HUES64 (cell line): ENCODE measurements at regions not wholly inside any gene's neighbourhood (a gene's known extent, or its start where the extent isn't known, plus 50 kb on each side); places are given as distances from the start of the nearest gene placed in this dataset.

Experiments used
- H3K27ac ChIP-seq: 2 replicates; pipeline ENCODE4 v1.7.0; 2013; ENCODE audit warnings: low read depth, low read length, inconsistent platforms
- H3K27me3 ChIP-seq: 2 replicates; pipeline ENCODE4 v1.6.1; 2013; ENCODE audit warnings: mild to moderate bottlenecking, low read length; ENCODE audit not compliant: insufficient read depth
- H3K36me3 ChIP-seq: 2 replicates; pipeline ENCODE4 v1.6.1; 2013; ENCODE audit warnings: mild to moderate bottlenecking, low read length; ENCODE audit not compliant: insufficient read depth
- H3K4me1 ChIP-seq: 2 replicates; pipeline ENCODE4 v1.6.1; 2013; ENCODE audit warnings: mild to moderate bottlenecking, low read length, moderate library complexity; ENCODE audit not compliant: insufficient read depth
- H3K4me3 ChIP-seq: 2 replicates; pipeline ENCODE4 v1.5.1; 2013; ENCODE audit warnings: mild to moderate bottlenecking, low read length, moderate library complexity
- H3K9ac ChIP-seq: 2 replicates; pipeline ENCODE4 v1.6.1; 2013; ENCODE audit warnings: mild to moderate bottlenecking, low read depth, low read length
- H3K9me3 ChIP-seq: 2 replicates; pipeline ENCODE4 v1.6.1; 2013; ENCODE audit warnings: low read depth, low read length; ENCODE audit not compliant: insufficient read depth
- WGBS: fragments of 150-250, 120-280 bp; methylation state at CpG from one replicate; pipeline ENCODE4 v1.1.7; 2013; ENCODE audit warnings: missing lambda C conversion rate; 5-methylcytosine and 5-hydroxymethylcytosine counted together

GRCh38 chr7:94250124-94250523 is 144.6 kb upstream of the COL1A2 start:
- Histone ChIP-seq H3K4me1 (no peaks in the 10 kb centered on the region), H3K9ac (no peak overlapping the region)
- WGBS = 87% methylated on average over 2 of the region's 2 CpGs

GRCh38 chr7:94250987-94251386 is 143.7 kb upstream of the COL1A2 start:
- 94% methylated on average over 1 of the region's 1 CpG for WGBS

More at GRCh38 chr7:94250124-94250523, 144.6 kb upstream of the COL1A2 start:
- H3K9me3 ChIP-seq = no peaks in the 10 kb centered on the region
- no peak overlapping the region for H3K27ac ChIP-seq
- no peaks in the 10 kb centered on the region for H3K27me3 ChIP-seq
- no peak overlapping the region for H3K4me3 ChIP-seq
- no peaks in the 10 kb centered on the region for H3K36me3 ChIP-seq

GRCh38 chr7:94252124-94252523 is 142.6 kb upstream of the COL1A2 start:
- H3K27ac ChIP-seq = no peak overlapping the region
- no peak overlapping the region for H3K4me3 ChIP-seq
- no peaks in the 10 kb centered on the region for H3K27me3 ChIP-seq
- H3K4me1 ChIP-seq = no peaks in the 10 kb centered on the region
- WGBS = 91% methylated on average over 1 of the region's 1 CpG
- H3K36me3 ChIP-seq = no peaks in the 10 kb centered on the region
- no peaks in the 10 kb centered on the region for H3K9me3 ChIP-seq
- no peak overlapping the region for H3K9ac ChIP-seq

More at GRCh38 chr7:94250987-94251386, 143.7 kb upstream of the COL1A2 start:
- Histone ChIP-seq H3K4me3 (no peak overlapping the region), H3K9ac (no peak overlapping the region), H3K27me3 (no peaks in the 10 kb centered on the region), H3K9me3 (no peaks in the 10 kb centered on the region), H3K36me3 (no peaks in the 10 kb centered on the region), H3K4me1 (no peaks in the 10 kb centered on the region), H3K27ac (no peak overlapping the region)

DNA sequence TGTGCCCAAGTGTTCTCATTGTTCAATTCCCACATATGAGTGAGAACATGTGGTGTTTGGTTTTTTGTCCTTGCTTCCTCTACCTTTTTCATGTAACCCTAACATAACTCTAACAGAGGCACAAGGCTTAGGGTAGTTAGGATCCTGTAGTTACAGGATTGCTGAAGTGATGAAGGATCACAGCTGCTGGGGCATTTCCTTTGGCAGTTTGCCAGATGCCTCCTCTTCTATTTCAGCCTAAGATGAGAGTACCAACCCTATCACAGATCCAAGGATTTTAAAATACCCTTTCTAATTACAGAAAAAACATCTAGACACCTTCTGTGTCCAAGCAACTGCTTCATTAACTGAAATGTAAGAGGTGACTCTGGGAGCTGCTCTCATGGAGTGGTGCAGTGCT is 141.7 kb upstream of the COL1A2 start:
- Histone ChIP-seq H3K27ac (no peak overlapping the region), H3K9me3 (no peaks in the 10 kb centered on the region), H3K9ac (no peak overlapping the region), H3K4me3 (no peak overlapping the region), H3K36me3 (no peaks in the 10 kb centered on the region), H3K27me3 (no peaks in the 10 kb centered on the region), H3K4me1 (0 out of 2 replicates have a peak, but pooled peaks cover 1% of the 10 kb centered on the region)

DNA sequence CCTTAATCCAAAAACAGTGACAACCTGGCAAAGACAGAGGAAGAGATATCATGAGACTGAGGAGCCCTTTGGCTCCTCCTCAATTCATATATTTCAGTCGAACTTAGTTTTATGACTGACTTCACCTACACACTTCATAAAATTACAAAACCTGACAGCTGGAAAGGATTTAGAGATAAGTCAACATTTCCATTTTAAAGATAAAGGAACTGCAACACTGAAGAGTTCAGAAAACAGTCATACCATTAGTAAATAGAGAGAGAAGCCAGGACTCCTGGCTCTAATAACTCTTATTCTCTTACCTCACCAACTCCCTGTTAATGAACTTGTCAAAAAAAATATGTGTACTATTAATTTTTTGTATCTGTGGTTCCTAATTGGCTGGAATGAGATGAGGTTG is 141.0 kb upstream of the COL1A2 start:
- H3K27ac ChIP-seq = no peak overlapping the region
- peaks cover 8% of the 10 kb centered on the region; the same call in 1 of the 2 replicates for H3K4me1 ChIP-seq
- no peaks in the 10 kb centered on the region for H3K9me3 ChIP-seq
- no peak overlapping the region for H3K9ac ChIP-seq
- no peak overlapping the region for H3K4me3 ChIP-seq
- no peaks in the 10 kb centered on the region for H3K36me3 ChIP-seq
- no peaks in the 10 kb centered on the region for H3K27me3 ChIP-seq
- 100% methylated on average over 1 of the region's 1 CpG for WGBS

GRCh38 chr7:94258418-94259300 is 136.0 kb upstream of the COL1A2 start:
- H3K9me3 ChIP-seq = no peaks in the 10 kb centered on the region
- H3K4me1 ChIP-seq = peaks cover 13% of the 10 kb centered on the region; the same call in 1 of the 2 replicates
- 70% methylated on average over 11 of the region's 11 CpGs for WGBS
- no peak overlapping the region for H3K27ac ChIP-seq
- H3K27me3 ChIP-seq = no peaks in the 10 kb centered on the region
- H3K4me3 ChIP-seq = no peak overlapping the region
- H3K9ac ChIP-seq = no peak overlapping the region
- H3K36me3 ChIP-seq = no peaks in the 10 kb centered on the region

DNA sequence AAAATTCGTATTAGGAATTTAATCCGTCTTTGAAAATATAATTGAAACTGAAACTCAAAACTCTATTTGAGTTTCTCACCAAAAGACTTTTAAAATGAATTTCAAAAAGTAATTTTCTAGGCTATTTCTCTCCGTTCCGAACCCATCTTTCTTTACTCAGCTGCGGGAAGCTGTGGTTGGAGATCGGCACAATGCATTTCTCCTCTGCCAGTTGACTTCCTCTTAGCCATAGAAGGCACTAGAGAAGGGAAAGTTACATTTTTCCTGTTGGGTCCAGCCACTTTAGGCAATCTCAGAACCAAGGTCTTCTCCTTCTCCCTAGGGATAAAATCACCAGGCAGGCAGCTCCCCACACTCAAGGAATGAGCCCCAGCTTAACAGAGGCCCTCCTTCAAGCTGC is 133.6 kb upstream of the COL1A2 start:
- H3K36me3 ChIP-seq = no peaks in the 10 kb centered on the region
- H3K4me3 ChIP-seq = no peak overlapping the region
- no peaks in the 10 kb centered on the region for H3K9me3 ChIP-seq
- H3K27ac ChIP-seq = no peak overlapping the region
- peaks cover 13% of the 10 kb centered on the region; the same call in 1 of the 2 replicates for H3K4me1 ChIP-seq
- H3K9ac ChIP-seq = no peak overlapping the region
- no peaks in the 10 kb centered on the region for H3K27me3 ChIP-seq
- WGBS = 94% methylated on average over 6 of the region's 6 CpGs

DNA sequence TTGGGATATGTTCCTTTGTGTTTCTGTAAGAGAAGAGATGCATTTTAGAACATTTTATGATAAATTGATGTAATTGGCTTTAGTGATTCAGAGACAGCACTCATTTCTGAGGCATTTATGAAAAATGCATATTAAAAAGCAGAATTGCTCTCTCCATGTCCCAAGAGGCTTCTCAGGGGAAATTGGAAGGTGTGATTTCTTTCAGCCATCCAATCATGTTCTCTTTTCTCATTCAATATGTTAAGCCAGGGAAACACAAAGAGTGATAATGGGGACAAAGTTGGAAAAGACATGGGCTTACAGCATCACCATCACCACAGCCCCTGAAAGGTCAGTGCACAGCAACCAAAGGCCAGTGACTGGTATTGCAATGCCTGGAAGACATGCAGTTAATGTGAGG is 129.9 kb upstream of the COL1A2 start:
- H3K27me3 ChIP-seq = no peaks in the 10 kb centered on the region
- H3K27ac ChIP-seq = no peak overlapping the region
- no peak overlapping the region for H3K4me3 ChIP-seq
- no peaks in the 10 kb centered on the region for H3K9me3 ChIP-seq
- no peaks in the 10 kb centered on the region for H3K4me1 ChIP-seq
- no peaks in the 10 kb centered on the region for H3K36me3 ChIP-seq
- H3K9ac ChIP-seq = no peak overlapping the region

DNA sequence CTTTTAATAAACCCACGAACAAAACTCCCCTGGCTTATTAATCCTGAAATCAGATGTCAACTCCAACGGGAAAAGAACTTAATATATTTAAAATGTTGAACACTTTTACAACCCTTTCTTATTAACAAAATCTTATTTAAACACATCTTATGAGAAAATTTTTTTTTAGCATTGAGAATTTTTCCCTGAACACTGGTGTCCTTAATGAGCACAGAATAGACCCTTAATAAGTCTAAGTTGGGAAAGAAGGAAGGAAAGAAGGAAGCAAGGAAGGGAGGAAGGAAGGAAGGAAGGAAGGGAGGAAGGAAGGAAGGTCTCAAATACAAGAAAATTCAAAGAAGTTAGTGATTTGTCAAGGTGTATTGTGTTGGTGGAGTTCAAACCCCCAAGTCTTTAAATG is 129.2 kb upstream of the COL1A2 start:
- H3K27me3 ChIP-seq = no peaks in the 10 kb centered on the region
- H3K36me3 ChIP-seq = no peaks in the 10 kb centered on the region
- no peak overlapping the region for H3K4me3 ChIP-seq
- H3K9ac ChIP-seq = no peak overlapping the region
- H3K9me3 ChIP-seq = no peaks in the 10 kb centered on the region
- no peaks in the 10 kb centered on the region for H3K4me1 ChIP-seq
- H3K27ac ChIP-seq = no peak overlapping the region
- WGBS = 86% methylated on average over 1 of the region's 2 CpGs

DNA sequence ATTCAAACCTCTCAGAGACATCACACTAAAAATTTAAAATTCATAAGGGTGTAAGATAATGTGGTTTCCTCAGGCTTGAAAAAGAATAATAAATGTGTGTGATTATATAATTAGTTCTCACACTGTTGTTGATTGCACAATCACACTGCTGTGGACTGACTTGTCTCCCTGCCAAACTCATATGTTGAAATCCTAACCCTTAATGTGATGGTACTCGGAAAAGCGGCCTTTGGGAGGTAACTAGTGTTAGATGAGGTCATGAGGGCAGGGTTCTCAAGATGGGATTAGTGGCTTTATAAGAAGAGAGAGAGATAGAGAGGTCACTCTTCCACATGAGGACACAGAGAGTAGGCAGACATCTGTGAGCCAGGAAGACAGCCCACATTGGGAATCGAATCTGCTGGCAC is 128.5 kb upstream of the COL1A2 start:
- Histone ChIP-seq H3K36me3 (no peaks in the 10 kb centered on the region), H3K27ac (no peak overlapping the region), H3K4me3 (no peak overlapping the region), H3K4me1 (no peaks in the 10 kb centered on the region), H3K9me3 (no peaks in the 10 kb centered on the region), H3K27me3 (no peaks in the 10 kb centered on the region), H3K9ac (no peak overlapping the region)
- 81% methylated on average over 3 of the region's 3 CpGs for WGBS

DNA sequence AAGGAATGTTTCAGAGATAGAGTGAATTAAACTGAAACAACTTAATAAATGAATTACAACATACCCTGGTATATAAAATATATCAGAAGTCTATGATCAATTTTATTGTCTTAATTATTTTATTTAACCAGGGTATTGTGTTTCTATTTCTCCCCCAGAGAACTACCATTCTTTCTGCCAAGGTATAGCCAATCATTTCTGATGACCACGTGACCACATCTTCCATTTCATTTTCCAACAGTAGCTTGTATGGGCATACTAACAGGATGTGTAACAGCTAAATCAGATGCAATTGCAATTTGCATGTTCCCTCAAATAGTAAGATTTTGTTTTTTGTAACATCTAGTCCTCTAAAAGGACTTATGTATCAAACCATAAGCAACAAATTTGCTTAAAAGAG is 123.9 kb upstream of the COL1A2 start:
- Histone ChIP-seq H3K4me3 (no peak overlapping the region), H3K27ac (no peak overlapping the region), H3K9me3 (no peaks in the 10 kb centered on the region), H3K27me3 (no peaks in the 10 kb centered on the region), H3K9ac (no peak overlapping the region), H3K4me1 (no peaks in the 10 kb centered on the region), H3K36me3 (no peaks in the 10 kb centered on the region)
- 86% methylated on average over 1 of the region's 1 CpG for WGBS
